H9 (cell line): ENCODE measurements at regions not wholly inside any gene's neighbourhood (a gene's known extent, or its start where the extent isn't known, plus 50 kb on each side); places are given as distances from the start of the nearest gene placed in this dataset.

ENCODE experiments used
- DNase-seq: peaks from one replicate; pipeline ENCODE4 v3.0.0-alpha.2; 2017
- H2AFZ ChIP-seq: one replicate; pipeline ENCODE4 v1.6.1; 2013; ENCODE audit warnings: mild to moderate bottlenecking, low read length, control low read depth, moderate library complexity
- H2AK5ac ChIP-seq: 2 replicates; pipeline ENCODE4 v1.6.1; 2013; ENCODE audit warnings: low read length, control low read depth, mixed read lengths; ENCODE audit not compliant: insufficient read length
- H2BK120ac ChIP-seq: one replicate; pipeline ENCODE4 v1.6.1; 2013; ENCODE audit warnings: low read depth, mild to moderate bottlenecking, low read length, control low read depth, inconsistent platforms; ENCODE audit not compliant: poor library complexity, severe bottlenecking
- H2BK12ac ChIP-seq: 2 replicates; pipeline ENCODE4 v1.6.1; 2013; ENCODE audit warnings: low read length, control low read depth, mixed read lengths, low read depth; ENCODE audit not compliant: insufficient read length
- H2BK15ac ChIP-seq: 2 replicates; pipeline ENCODE4 v1.6.1; 2013; ENCODE audit warnings: low read depth, low read length, control low read depth
- H2BK20ac ChIP-seq: one replicate; pipeline ENCODE4 v1.6.1; 2013; ENCODE audit warnings: low read depth, mild to moderate bottlenecking, low read length, control low read depth, inconsistent platforms; ENCODE audit not compliant: poor library complexity, severe bottlenecking
- H2BK5ac ChIP-seq: 2 replicates; pipeline ENCODE4 v1.6.1; 2013; ENCODE audit warnings: low read length, control low read depth, mixed read lengths; ENCODE audit not compliant: insufficient read length
- H3K14ac ChIP-seq: 2 replicates; pipeline ENCODE4 v1.6.1; 2013; ENCODE audit warnings: low read length, control low read depth; ENCODE audit not compliant: insufficient read depth
- H3K18ac ChIP-seq: 2 replicates; pipeline ENCODE4 v1.6.1; 2013; ENCODE audit warnings: low read depth, mild to moderate bottlenecking, mixed read lengths, low read length, control low read depth; ENCODE audit not compliant: insufficient read length
- H3K23ac ChIP-seq: 2 replicates; pipeline ENCODE4 v1.6.1; 2013; ENCODE audit warnings: low read length, control low read depth, mixed read lengths, low read depth; ENCODE audit not compliant: insufficient read length
- H3K23me2 ChIP-seq: 2 replicates; pipeline ENCODE4 v1.6.1; 2013; ENCODE audit warnings: low read depth, mild to moderate bottlenecking, mixed read lengths, low read length, control low read depth; ENCODE audit not compliant: insufficient read length, poor library complexity, severe bottlenecking
- H3K27ac ChIP-seq: 2 replicates; pipeline ENCODE4 v1.5.1; 2013; ENCODE audit warnings: low read length, control low read depth, mixed read lengths, low read depth; ENCODE audit not compliant: insufficient read length
- H3K27me3 ChIP-seq: 2 replicates; pipeline ENCODE4 v1.6.1; 2013; ENCODE audit warnings: low read length, control low read depth, inconsistent platforms; ENCODE audit not compliant: insufficient read depth
- H3K4ac ChIP-seq: 2 replicates; pipeline ENCODE4 v1.6.1; 2013; ENCODE audit warnings: low read depth, mild to moderate bottlenecking, control low read depth, inconsistent platforms, low read length, moderate library complexity
- H3K4me1 ChIP-seq: 2 replicates; pipeline ENCODE4 v1.6.1; 2013; ENCODE audit warnings: low read length, control low read depth, inconsistent platforms; ENCODE audit not compliant: insufficient read depth
- H3K4me2 ChIP-seq: 2 replicates; pipeline ENCODE4 v1.6.1; 2013; ENCODE audit warnings: low read length, control low read depth, mixed read lengths; ENCODE audit not compliant: insufficient read length, insufficient read depth
- H3K56ac ChIP-seq: 2 replicates; pipeline ENCODE4 v1.6.1; 2013; ENCODE audit warnings: low read depth, mild to moderate bottlenecking, mixed read lengths, low read length, control low read depth; ENCODE audit not compliant: insufficient read length
- H3K79me1 ChIP-seq: 2 replicates; pipeline ENCODE4 v1.6.1; 2013; ENCODE audit warnings: low read depth, mild to moderate bottlenecking, moderate library complexity, low read length, control low read depth, inconsistent platforms; ENCODE audit not compliant: insufficient read depth, poor library complexity, severe bottlenecking
- H3K79me2 ChIP-seq: 2 replicates; pipeline ENCODE4 v1.6.1; 2013; ENCODE audit warnings: low read length, control low read depth, inconsistent platforms; ENCODE audit not compliant: insufficient read depth
- H3K9ac ChIP-seq: 2 replicates; pipeline ENCODE4 v1.6.1; 2013; ENCODE audit warnings: low read length, control low read depth, mixed read lengths; ENCODE audit not compliant: insufficient read length; ENCODE audit errors: extremely low read depth
- H3K9me3 ChIP-seq: one replicate; pipeline ENCODE4 v1.6.1; 2013; ENCODE audit warnings: low read depth, low read length, inconsistent platforms; ENCODE audit not compliant: control insufficient read depth
- H3T11ph ChIP-seq: one replicate; pipeline ENCODE4 v1.6.1; 2013; ENCODE audit warnings: mild to moderate bottlenecking, low read length, control low read depth, inconsistent platforms
- H4K20me1 ChIP-seq: one replicate; pipeline ENCODE4 v1.6.1; 2013; ENCODE audit not compliant: control insufficient read depth, insufficient read length, insufficient read depth
- H4K5ac ChIP-seq: 2 replicates; pipeline ENCODE4 v1.6.1; 2013; ENCODE audit warnings: low read depth, mild to moderate bottlenecking, mixed read lengths, low read length, control low read depth; ENCODE audit not compliant: insufficient read length
- H4K8ac ChIP-seq: replicated peaks from 2 replicates; pipeline ENCODE4 v1.6.1; 2013; ENCODE audit warnings: low read length, control low read depth, mixed read lengths, low read depth; ENCODE audit not compliant: insufficient read length
- H4K91ac ChIP-seq: 2 replicates; pipeline ENCODE4 v1.6.1; 2013; ENCODE audit warnings: low read depth, mild to moderate bottlenecking, moderate library complexity, mixed read lengths, low read length, control low read depth; ENCODE audit not compliant: insufficient read length
- H3K27ac Mint-ChIP-seq, 3 experiments: 2 replicates in 2 of 3; 3 replicates in 1 of 3; pipeline ENCODE4 v1.8.0; 2020 to 2021; ENCODE audit warnings: mixed read lengths in 3 of 3, mild to moderate bottlenecking in 1 of 3, moderate library complexity in 1 of 3
- H3K27me3 Mint-ChIP-seq: 2 replicates; pipeline ENCODE4 v1.8.0; 2021; ENCODE audit warnings: low read depth, mild to moderate bottlenecking, moderate library complexity, mixed read lengths
- H3K36me3 Mint-ChIP-seq, 3 experiments: 2 replicates in 2 of 3; 3 replicates in 1 of 3; pipeline ENCODE4 v1.8.0; 2020 to 2021; ENCODE audit warnings: low read depth in 3 of 3, mixed read lengths in 3 of 3; ENCODE audit not compliant: insufficient read depth in 1 of 3
- H3K4me1 Mint-ChIP-seq, 2 experiments: 2 replicates each; pipeline ENCODE4 v1.8.0; 2020; ENCODE audit warnings: mixed read lengths in 2 of 2
- H3K4me3 Mint-ChIP-seq, 2 experiments: 2 replicates in 1 of 2; 3 replicates in 1 of 2; pipeline ENCODE4 v1.8.0; 2020 to 2021; ENCODE audit warnings: mild to moderate bottlenecking in 2 of 2, mixed read lengths in 2 of 2, moderate library complexity in 1 of 2
- H3K9me3 Mint-ChIP-seq, 2 experiments: 2 replicates in 1 of 2; 3 replicates in 1 of 2; pipeline ENCODE4 v1.8.0; 2020; ENCODE audit warnings: mild to moderate bottlenecking in 2 of 2, mixed read lengths in 2 of 2, moderate library complexity in 1 of 2
- WGBS: extraction: QIAGEN DNeasy Blood & Tissue Kit; methylation state at CpG from one replicate; pipeline ENCODE4 v1.1.7; 2013; ENCODE audit warnings: missing lambda C conversion rate, low lambda C conversion rate, mixed read lengths; ENCODE audit not compliant: insufficient read length; ENCODE audit errors: extremely low coverage; 5-methylcytosine and 5-hydroxymethylcytosine counted together
- TF ChIP-seq, protein P1 (sequence below): fragments of 200-600 bp; sonication (generic); conservative IDR thresholded peaks from 3 replicates; pipeline ENCODE4 v1.8.0; 2021; ENCODE audit warnings: antibody characterized with exemption, mild to moderate bottlenecking

DNA sequence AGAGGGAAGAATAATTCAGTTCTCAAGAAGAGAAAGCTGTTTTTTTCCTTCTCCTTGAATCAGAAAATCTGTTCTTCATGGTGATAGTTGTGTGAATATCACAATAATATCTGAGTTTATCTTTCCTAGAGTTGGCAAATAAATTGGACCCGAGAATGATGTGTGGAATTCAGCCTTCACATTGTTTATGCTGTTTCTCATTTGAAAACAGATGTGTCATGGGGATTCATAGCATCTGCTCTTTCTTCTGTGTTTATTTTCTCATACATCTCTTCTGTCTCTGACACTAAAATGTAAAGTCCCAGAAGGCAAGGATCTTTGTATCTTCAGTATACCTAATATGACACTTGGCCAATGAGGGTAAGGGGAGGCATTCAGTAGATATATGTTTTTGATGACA lies 103.6 kb upstream of the SGK1 start:
- no peak overlapping the region for H3T11ph ChIP-seq
- no peaks in the 10 kb centered on the region; the same call in 1 of the 2 replicates for H3K27me3 ChIP-seq
- no peak overlapping the region for H3K27ac Mint-ChIP-seq
- no peak overlapping the region for H4K8ac ChIP-seq
- no peak overlapping the region for H3K4ac ChIP-seq
- H3K9me3 Mint-ChIP-seq = peaks cover 12 to 27% of the 10 kb centered on the region in 2 experiments; a peak in 4 of 5 replicates
- no peaks in the 10 kb centered on the region for H3K79me1 ChIP-seq
- no peak overlapping the region for H4K5ac ChIP-seq
- H3K9ac ChIP-seq = no peak overlapping the region
- no peak for DNase-seq
- H2AK5ac ChIP-seq = no peak overlapping the region
- H3K9me3 ChIP-seq = peaks cover 12% of the 10 kb centered on the region
- H3K14ac ChIP-seq = no peak overlapping the region
- no peak overlapping the region for H2BK12ac ChIP-seq
- no peak overlapping the region for H2BK20ac ChIP-seq
- H3K56ac ChIP-seq = no peak overlapping the region
- no peak overlapping the region for H2AFZ ChIP-seq
- peaks cover 4 to 18% (median 12%) of the 10 kb centered on the region in 3 experiments; a peak in 6 of 7 replicates for H3K36me3 Mint-ChIP-seq
- TF ChIP-seq, protein P1, sequence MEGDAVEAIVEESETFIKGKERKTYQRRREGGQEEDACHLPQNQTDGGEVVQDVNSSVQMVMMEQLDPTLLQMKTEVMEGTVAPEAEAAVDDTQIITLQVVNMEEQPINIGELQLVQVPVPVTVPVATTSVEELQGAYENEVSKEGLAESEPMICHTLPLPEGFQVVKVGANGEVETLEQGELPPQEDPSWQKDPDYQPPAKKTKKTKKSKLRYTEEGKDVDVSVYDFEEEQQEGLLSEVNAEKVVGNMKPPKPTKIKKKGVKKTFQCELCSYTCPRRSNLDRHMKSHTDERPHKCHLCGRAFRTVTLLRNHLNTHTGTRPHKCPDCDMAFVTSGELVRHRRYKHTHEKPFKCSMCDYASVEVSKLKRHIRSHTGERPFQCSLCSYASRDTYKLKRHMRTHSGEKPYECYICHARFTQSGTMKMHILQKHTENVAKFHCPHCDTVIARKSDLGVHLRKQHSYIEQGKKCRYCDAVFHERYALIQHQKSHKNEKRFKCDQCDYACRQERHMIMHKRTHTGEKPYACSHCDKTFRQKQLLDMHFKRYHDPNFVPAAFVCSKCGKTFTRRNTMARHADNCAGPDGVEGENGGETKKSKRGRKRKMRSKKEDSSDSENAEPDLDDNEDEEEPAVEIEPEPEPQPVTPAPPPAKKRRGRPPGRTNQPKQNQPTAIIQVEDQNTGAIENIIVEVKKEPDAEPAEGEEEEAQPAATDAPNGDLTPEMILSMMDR = no peak
- no peaks in the 10 kb centered on the region for H3K4me1 Mint-ChIP-seq
- no peaks in the 10 kb centered on the region for H3K4me1 ChIP-seq
- H3K23me2 ChIP-seq = no peaks in the 10 kb centered on the region
- H3K18ac ChIP-seq = no peak overlapping the region
- H4K91ac ChIP-seq = no peak overlapping the region
- no peak overlapping the region for H2BK120ac ChIP-seq
- no peaks in the 10 kb centered on the region for H4K20me1 ChIP-seq
- H3K27ac ChIP-seq = no peak overlapping the region
- no peaks in the 10 kb centered on the region for H3K79me2 ChIP-seq
- H3K23ac ChIP-seq = no peak overlapping the region
- no peak overlapping the region for H3K4me3 Mint-ChIP-seq
- WGBS = no CpG with 5 or more reads among the region's 1 CpG
- no peak overlapping the region for H2BK5ac ChIP-seq
- no peak overlapping the region for H2BK15ac ChIP-seq
- H3K4me2 ChIP-seq = no peak overlapping the region
- H3K27me3 Mint-ChIP-seq = no peaks in the 10 kb centered on the region; the same call in 1 of the 2 replicates
